GM23248 (cell line): ENCODE measurements at regions not wholly inside any gene's neighbourhood (a gene's known extent, or its start where the extent isn't known, plus 50 kb on each side); places are given as distances from the start of the nearest gene placed in this dataset.

ENCODE experiments used
- DNase-seq: peaks from one replicate; pipeline ENCODE4 v3.0.0-alpha.2; 2015
- H2AFZ ChIP-seq: fragments of 200-600 bp; sonication (generic); 2 replicates; pipeline ENCODE4 v1.6.1; 2016; ENCODE audit warnings: antibody characterized with exemption
- H3F3A ChIP-seq: fragments of 200-600 bp; sonication (generic); 2 replicates; pipeline ENCODE4 v1.6.1; 2016; ENCODE audit warnings: mild to moderate bottlenecking, antibody characterized with exemption, mixed run types; ENCODE audit not compliant: insufficient read depth
- H3K27ac ChIP-seq: fragments of 200-600 bp; sonication (generic); 2 replicates; pipeline ENCODE4 v1.5.1; 2016; ENCODE audit warnings: mild to moderate bottlenecking
- H3K27me3 ChIP-seq: fragments of 200-600 bp; sonication (generic); replicated peaks from 2 replicates; pipeline ENCODE4 v1.6.1; 2016; ENCODE audit warnings: mild to moderate bottlenecking; ENCODE audit not compliant: insufficient read depth
- H3K36me3 ChIP-seq: fragments of 200-600 bp; sonication (generic); 2 replicates; pipeline ENCODE4 v1.6.1; 2016; ENCODE audit warnings: low read depth, mild to moderate bottlenecking
- H3K4me1 ChIP-seq: fragments of 200-600 bp; sonication (generic); 2 replicates; pipeline ENCODE4 v1.6.1; 2016; ENCODE audit warnings: mild to moderate bottlenecking; ENCODE audit not compliant: insufficient read depth
- H3K4me2 ChIP-seq: fragments of 200-600 bp; sonication (generic); one replicate; pipeline ENCODE4 v1.6.1; 2016; ENCODE audit warnings: mild to moderate bottlenecking; ENCODE audit not compliant: unreplicated experiment
- H3K4me3 ChIP-seq: fragments of 200-600 bp; sonication (generic); 2 replicates; pipeline ENCODE4 v1.5.1; 2016; ENCODE audit warnings: mild to moderate bottlenecking
- H3K79me2 ChIP-seq: fragments of 200-600 bp; sonication (generic); 2 replicates; pipeline ENCODE4 v1.6.1; 2016; ENCODE audit warnings: mild to moderate bottlenecking; ENCODE audit not compliant: insufficient read depth
- H3K9ac ChIP-seq: fragments of 200-600 bp; sonication (generic); 2 replicates; pipeline ENCODE4 v1.6.1; 2016; ENCODE audit warnings: mild to moderate bottlenecking
- H3K9me2 ChIP-seq: fragments of 200-600 bp; sonication (generic); 2 replicates; pipeline ENCODE4 v1.6.1; 2016; ENCODE audit warnings: mixed run types, mild to moderate bottlenecking, moderate library complexity; ENCODE audit not compliant: insufficient read depth
- H3K9me3 ChIP-seq: fragments of 200-600 bp; sonication (generic); one replicate; pipeline ENCODE4 v1.6.1; 2017; ENCODE audit warnings: low read depth
- H4K20me1 ChIP-seq: fragments of 200-600 bp; sonication (generic); 2 replicates; pipeline ENCODE4 v1.6.0; 2016; ENCODE audit not compliant: insufficient read depth
- EZH2 ChIP-seq: fragments of 200-600 bp; sonication (generic); IDR thresholded peaks from 2 replicates; pipeline ENCODE4 v1.6.1; 2018; ENCODE audit warnings: antibody characterized with exemption, mild to moderate bottlenecking; ENCODE audit not compliant: insufficient read depth, poor library complexity, severe bottlenecking
- EZH2phosphoT487 ChIP-seq: fragments of 200-600 bp; sonication (generic); IDR thresholded peaks from 2 replicates; pipeline ENCODE4 v1.6.1; 2018; ENCODE audit warnings: antibody characterized with exemption, moderate library complexity, mild to moderate bottlenecking, low read depth; ENCODE audit not compliant: insufficient read depth
- WGBS, 2 experiments: methylation state at CpG; one replicate each; pipeline ENCODE4 v1.1.6; 2015 to 2017; ENCODE audit warnings: low lambda C conversion rate in 2 of 2, low coverage in 1 of 2; ENCODE audit errors: missing lambda C conversion rate in 2 of 2; 5-methylcytosine and 5-hydroxymethylcytosine counted together
- in situ Hi-C: fragments of 300-500 bp; cut with MboI; formaldehyde crosslinking; loops from 2 replicates; pipeline ENCODE4 v1.15.0; 2020

DNA sequence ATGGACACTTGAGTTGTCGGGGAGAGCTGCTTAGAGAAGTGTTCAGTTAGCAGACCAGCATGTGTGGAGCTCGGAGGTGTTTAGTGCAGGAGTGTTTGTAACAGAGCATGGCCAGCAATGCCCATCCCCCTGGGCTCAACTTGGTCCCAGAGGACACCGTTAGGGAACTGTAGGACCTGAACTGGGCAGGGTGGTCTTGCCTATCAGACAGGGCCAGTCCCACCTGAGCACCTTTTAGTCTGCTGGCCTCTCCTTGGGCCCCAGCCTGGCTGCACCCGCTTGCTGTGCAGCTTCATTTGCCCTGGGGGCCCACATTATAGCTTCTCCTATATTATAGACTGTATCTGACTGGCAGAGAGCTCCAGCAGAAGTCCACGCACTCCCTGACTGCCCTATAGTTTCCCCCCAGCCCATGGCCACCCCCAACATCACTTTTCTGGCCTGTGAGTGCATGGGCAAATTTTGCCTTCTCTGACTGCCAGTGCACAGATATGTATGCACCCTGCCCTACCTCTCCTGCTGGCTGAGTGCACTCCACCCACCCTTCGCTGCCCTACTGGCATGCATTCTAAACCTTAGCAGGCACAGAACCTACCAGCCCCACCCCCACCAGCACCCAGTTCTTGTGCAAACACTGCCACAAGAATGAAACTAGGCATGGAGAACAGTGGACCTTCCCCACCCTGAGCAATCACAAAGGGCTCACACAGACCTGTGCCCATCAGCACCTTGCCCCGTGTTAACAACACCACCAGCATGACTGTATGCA, 1030.6 kb upstream of the GHITM start:
- H2AFZ ChIP-seq, result no peak overlapping the region
- no peaks in the 10 kb centered on the region for H3K9me3 ChIP-seq
- no peaks in the 10 kb centered on the region for H3K4me1 ChIP-seq
- no peak for DNase-seq
- in situ Hi-C loops, result no loop called here
- H3K4me2 ChIP-seq, result no peak overlapping the region
- no peak for TF ChIP-seq EZH2
- no peak for TF ChIP-seq EZH2phosphoT487
- no peaks in the 10 kb centered on the region for H3F3A ChIP-seq
- no peak overlapping the region for H3K27ac ChIP-seq
- no peaks in the 10 kb centered on the region for H3K36me3 ChIP-seq
- H3K9ac ChIP-seq, result no peak overlapping the region
- H3K79me2 ChIP-seq, result no peaks in the 10 kb centered on the region
- H3K4me3 ChIP-seq, result no peak overlapping the region
- no peaks in the 10 kb centered on the region for H3K9me2 ChIP-seq
- no peaks in the 10 kb centered on the region for H3K27me3 ChIP-seq
- no peaks in the 10 kb centered on the region for H4K20me1 ChIP-seq
- 18 to 19% methylated on average over 7 of the region's 7 CpGs for WGBS, 2 experiments

DNA sequence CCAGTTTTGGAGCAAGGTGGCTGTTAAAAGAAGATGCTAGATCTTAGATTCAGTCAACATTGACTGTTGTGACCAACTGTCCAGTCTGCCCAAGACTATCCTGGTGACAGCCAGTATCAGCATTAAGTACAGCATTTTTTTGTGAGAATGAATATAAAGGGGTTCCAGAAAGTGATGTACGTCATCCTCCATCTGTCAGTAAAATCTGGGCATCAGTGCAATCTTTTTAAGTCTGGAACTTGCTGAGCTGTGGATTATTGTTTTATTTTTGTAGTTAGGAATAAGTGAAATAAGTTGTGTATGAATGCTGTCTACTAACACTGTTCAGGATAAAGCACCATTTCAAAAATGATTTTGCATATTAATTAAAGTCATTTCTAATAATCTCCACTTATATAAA, 1020.0 kb upstream of the GHITM start:
- H3F3A ChIP-seq, result no peaks in the 10 kb centered on the region
- in situ Hi-C loops, result no loop called here
- no peaks in the 10 kb centered on the region for H3K27me3 ChIP-seq
- no peaks in the 10 kb centered on the region for H3K9me3 ChIP-seq
- no peaks in the 10 kb centered on the region for H3K9me2 ChIP-seq
- no peak overlapping the region for H3K4me3 ChIP-seq
- H2AFZ ChIP-seq, result no peak overlapping the region
- 2 to 9% methylated on average over 1 of the region's 1 CpG for WGBS, 2 experiments
- no peak for DNase-seq
- no peaks in the 10 kb centered on the region for H4K20me1 ChIP-seq
- no peak overlapping the region for H3K27ac ChIP-seq
- no peaks in the 10 kb centered on the region for H3K79me2 ChIP-seq
- no peak overlapping the region for H3K4me2 ChIP-seq
- no peaks in the 10 kb centered on the region for H3K36me3 ChIP-seq
- no peak overlapping the region for H3K9ac ChIP-seq
- H3K4me1 ChIP-seq, result no peaks in the 10 kb centered on the region
- TF ChIP-seq EZH2phosphoT487 (no peak), EZH2 (no peak)

DNA sequence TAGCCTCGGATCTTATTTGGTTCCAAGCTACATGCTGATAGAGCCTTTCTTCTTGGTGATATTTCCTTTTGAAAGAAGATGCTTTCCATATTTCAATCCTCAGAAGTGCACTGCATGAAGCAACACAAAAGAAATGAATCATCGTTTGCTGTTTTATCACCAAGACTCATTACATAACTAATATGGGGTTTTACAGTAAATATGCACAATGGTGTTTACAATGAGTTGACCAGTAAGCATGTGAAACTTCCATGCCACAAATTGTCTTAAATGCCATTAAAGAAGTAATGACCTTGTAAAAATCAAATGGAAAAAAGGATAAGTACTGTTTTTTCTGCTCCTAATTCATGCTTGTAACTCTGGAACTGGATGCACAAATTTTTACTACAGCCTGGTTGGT, 1017.0 kb upstream of the GHITM start:
- Histone ChIP-seq H3K9ac (no peak overlapping the region), H3K9me2 (no peaks in the 10 kb centered on the region), H2AFZ (no peak overlapping the region), H3K4me2 (no peak overlapping the region), H3K36me3 (no peaks in the 10 kb centered on the region), H3K9me3 (no peaks in the 10 kb centered on the region), H3K27ac (no peak overlapping the region), H4K20me1 (no peaks in the 10 kb centered on the region), H3K27me3 (no peaks in the 10 kb centered on the region), H3F3A (no peaks in the 10 kb centered on the region), H3K4me1 (no peaks in the 10 kb centered on the region), H3K4me3 (no peak overlapping the region), H3K79me2 (no peaks in the 10 kb centered on the region)
- DNase-seq, result no peak
- in situ Hi-C loops, result no loop called here
- WGBS, 2 experiments, result 0 to 2% methylated on average over 2 of the region's 2 CpGs
- no peak for TF ChIP-seq EZH2phosphoT487
- TF ChIP-seq EZH2, result no peak

DNA sequence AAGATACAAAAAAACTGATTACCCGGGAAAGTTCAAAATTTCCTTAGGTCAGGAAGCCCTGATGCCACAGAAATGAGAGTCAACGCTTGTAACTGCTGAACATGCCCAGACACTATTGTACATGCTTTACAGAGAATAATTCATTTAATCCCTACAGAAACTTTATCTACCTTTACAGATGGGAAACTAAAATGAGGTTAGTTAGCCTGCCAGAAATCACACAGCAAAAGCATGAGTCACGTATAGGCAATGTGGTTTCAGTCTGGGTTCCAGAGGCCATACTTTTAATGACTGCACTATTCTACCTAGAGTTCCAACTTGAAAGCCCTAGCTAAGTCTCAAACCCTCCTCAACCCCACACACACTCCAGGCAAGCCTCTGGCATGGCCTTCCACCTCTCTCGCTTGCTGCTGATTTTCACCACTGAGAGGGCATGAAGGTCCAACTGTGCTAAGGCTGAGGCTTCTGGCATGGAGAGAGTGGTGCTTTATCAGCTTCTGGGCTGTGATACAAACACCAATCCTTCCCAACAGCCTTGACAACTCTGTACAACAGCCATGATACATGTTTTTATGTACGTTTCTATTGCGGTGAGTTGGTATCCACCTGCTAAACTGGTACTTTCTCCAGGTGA, 1011.2 kb upstream of the GHITM start:
- Histone ChIP-seq H2AFZ (no peak overlapping the region), H3K9ac (no peak overlapping the region), H4K20me1 (no peaks in the 10 kb centered on the region), H3K9me2 (no peaks in the 10 kb centered on the region), H3K36me3 (no peaks in the 10 kb centered on the region), H3K4me2 (no peak overlapping the region), H3K4me3 (no peak overlapping the region), H3F3A (no peaks in the 10 kb centered on the region), H3K4me1 (no peaks in the 10 kb centered on the region), H3K27ac (no peak overlapping the region), H3K27me3 (no peaks in the 10 kb centered on the region), H3K9me3 (no peaks in the 10 kb centered on the region), H3K79me2 (no peaks in the 10 kb centered on the region)
- in situ Hi-C loops, result no loop called here
- WGBS, 2 experiments, result 34 to 38% methylated on average over 6 of the region's 6 CpGs
- no peak for DNase-seq
- TF ChIP-seq EZH2phosphoT487, result no peak
